Spleen (tissue), 7 donors: ENCODE measurements at regions not wholly inside any gene's neighbourhood (a gene's known extent, or its start where the extent isn't known, plus 50 kb on each side); places are given as distances from the start of the nearest gene placed in this dataset.

Experiments used
- POLR2A ChIP-seq, 3 donors: fragments of 450-650 bp; IDR thresholded peaks; one replicate each; pipeline ENCODE4 v1.5.1; 2017; ENCODE audit warnings: antibody characterized with exemption in 3 of 3, mild to moderate bottlenecking in 1 of 3
- TF ChIP-seq, protein P1 (sequence below), 11 experiments: fragments of 200-600 bp in 7 of 11; fragments of 450-650 bp in 4 of 11; sonication (generic) in 4 of 11; IDR thresholded peaks in 8 of 11; conservative IDR thresholded peaks in 3 of 11; 1 replicate in 7 of 11; 2 replicates in 4 of 11; pipeline versions ENCODE4 v1.4.0 to v1.8.0; 2016 to 2021; ENCODE audit warnings: antibody characterized with exemption in 11 of 11, inconsistent platforms in 4 of 11, mild to moderate bottlenecking in 1 of 11
- donor health status: DM: no; HTN: no; CAD: no; lungs with moderate emphysema.
- donor health status: DM: no; HTN: no; CAD: no.
- donor health status: DM: no; HTN: no; CAD: no.

DNA sequence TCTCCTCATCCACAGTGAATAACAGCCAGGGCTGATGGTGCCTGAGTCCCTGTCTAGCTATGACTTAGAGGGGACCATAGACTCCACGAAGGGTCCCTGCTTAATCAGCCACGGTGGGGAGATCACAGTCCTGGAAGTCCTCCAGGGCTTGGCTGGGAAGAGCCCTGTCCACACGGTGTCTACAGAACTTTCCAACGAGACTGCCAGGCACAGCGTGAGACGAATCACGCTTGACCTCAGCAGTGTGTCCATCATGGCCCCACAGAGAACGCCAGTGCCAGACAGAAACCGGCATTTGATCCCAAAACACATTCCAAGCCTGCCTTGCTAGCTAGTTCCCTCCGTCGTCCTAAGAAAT, 143.4 kb downstream of the CRYBB2 start:
- TF ChIP-seq, protein P1, sequence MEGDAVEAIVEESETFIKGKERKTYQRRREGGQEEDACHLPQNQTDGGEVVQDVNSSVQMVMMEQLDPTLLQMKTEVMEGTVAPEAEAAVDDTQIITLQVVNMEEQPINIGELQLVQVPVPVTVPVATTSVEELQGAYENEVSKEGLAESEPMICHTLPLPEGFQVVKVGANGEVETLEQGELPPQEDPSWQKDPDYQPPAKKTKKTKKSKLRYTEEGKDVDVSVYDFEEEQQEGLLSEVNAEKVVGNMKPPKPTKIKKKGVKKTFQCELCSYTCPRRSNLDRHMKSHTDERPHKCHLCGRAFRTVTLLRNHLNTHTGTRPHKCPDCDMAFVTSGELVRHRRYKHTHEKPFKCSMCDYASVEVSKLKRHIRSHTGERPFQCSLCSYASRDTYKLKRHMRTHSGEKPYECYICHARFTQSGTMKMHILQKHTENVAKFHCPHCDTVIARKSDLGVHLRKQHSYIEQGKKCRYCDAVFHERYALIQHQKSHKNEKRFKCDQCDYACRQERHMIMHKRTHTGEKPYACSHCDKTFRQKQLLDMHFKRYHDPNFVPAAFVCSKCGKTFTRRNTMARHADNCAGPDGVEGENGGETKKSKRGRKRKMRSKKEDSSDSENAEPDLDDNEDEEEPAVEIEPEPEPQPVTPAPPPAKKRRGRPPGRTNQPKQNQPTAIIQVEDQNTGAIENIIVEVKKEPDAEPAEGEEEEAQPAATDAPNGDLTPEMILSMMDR (IDR thresholded peaks at IDR 0.05 in 8 of 11, conservative IDR thresholded peaks at IDR 0.05 in 3 of 11) = no peak
- TF ChIP-seq POLR2A (IDR thresholded peaks at IDR 0.05) = no peak
